HEK293 (cell line): ENCODE measurements at regions not wholly inside any gene's neighbourhood (a gene's known extent, or its start where the extent isn't known, plus 50 kb on each side); places are given as distances from the start of the nearest gene placed in this dataset.

ENCODE experiments used
- CTCF ChIA-PET: fragments of 350-600 bp; formaldehyde crosslinking; extraction: SDS; loops from one replicate; lab custom pipeline; 2021; ENCODE audit warnings: antibody characterized with exemption; lab: Yijun Ruan, JAX
- POLR2A ChIA-PET: fragments of 300-600 bp; formaldehyde crosslinking; extraction: SDS; loops from one replicate; lab custom pipeline; 2020; ENCODE audit warnings: antibody characterized with exemption, inconsistent platforms; lab: Yijun Ruan, JAX
- H3K27ac ChIP-seq: fragments of 200-500 bp; sonication (Bioruptor generic); 2 replicates; pipeline ENCODE4 v1.5.1; 2014; ENCODE audit warnings: low read depth, low read length, control low read depth, inconsistent platforms; ENCODE audit errors: extremely low read depth
- H3K36me3 ChIP-seq, 2 experiments: fragments of 200-500 bp in 1 of 2; sonication (Bioruptor generic) in 1 of 2; 1 replicate in 1 of 2; 2 replicates in 1 of 2; pipeline ENCODE4 v1.5.1; 2014 to 2017; ENCODE audit warnings: inconsistent platforms in 2 of 2, low read length in 2 of 2; ENCODE audit not compliant: control insufficient read depth in 2 of 2, insufficient read depth in 1 of 2
- H3K4me1 ChIP-seq: fragments of 200-500 bp; sonication (Bioruptor generic); 2 replicates; pipeline ENCODE4 v1.5.1; 2014; ENCODE audit warnings: mild to moderate bottlenecking, low read length, inconsistent platforms; ENCODE audit not compliant: control insufficient read depth, insufficient read depth
- H3K4me3 ChIP-seq: 2 replicates; pipeline ENCODE4 v1.5.1; 2011; ENCODE audit warnings: low read depth, mild to moderate bottlenecking, control low read depth, low read length, moderate library complexity
- H3K9me3 ChIP-seq: fragments of 200-500 bp; sonication (Bioruptor generic); 2 replicates; pipeline ENCODE4 v1.5.1; 2014; ENCODE audit warnings: low read depth, low read length, inconsistent platforms; ENCODE audit not compliant: control insufficient read depth, insufficient read depth
- ELK4 ChIP-seq: IDR thresholded peaks from 2 replicates; pipeline ENCODE4 v1.6.1; 2011; ENCODE audit warnings: mild to moderate bottlenecking, low read depth, low read length, borderline replicate concordance
- GLIS2 ChIP-seq: fragments of 450-650 bp; formaldehyde crosslinking; IDR thresholded peaks from 2 replicates; pipeline ENCODE4 v1.5.1; 2016; ENCODE audit warnings: missing biosample characterization, missing genetic modification characterization
- HOXA7 ChIP-seq: sonication (generic); formaldehyde crosslinking; IDR thresholded peaks from 2 replicates; pipeline ENCODE4 v1.8.1; 2022; ENCODE audit warnings: missing genetic modification reagents, borderline replicate concordance
- KLF8 ChIP-seq: fragments of 450-650 bp; formaldehyde crosslinking; IDR thresholded peaks from 2 replicates; pipeline ENCODE4 v1.5.1; 2016; ENCODE audit warnings: missing biosample characterization, missing genetic modification characterization
- MZF1 ChIP-seq: fragments of 450-650 bp; formaldehyde crosslinking; IDR thresholded peaks from 2 replicates; pipeline ENCODE4 v1.5.1; 2017; ENCODE audit warnings: missing biosample characterization, missing genetic modification characterization, borderline replicate concordance
- ZBTB49 ChIP-seq: fragments of 450-650 bp; formaldehyde crosslinking; IDR thresholded peaks from 2 replicates; pipeline ENCODE4 v1.5.1; 2016; ENCODE audit warnings: missing biosample characterization, missing genetic modification characterization, low read depth
- ZFHX2 ChIP-seq: fragments of 450-650 bp; formaldehyde crosslinking; conservative IDR thresholded peaks from 2 replicates; pipeline ENCODE4 v1.5.1; 2016; ENCODE audit warnings: missing biosample characterization, missing genetic modification characterization
- ZFP41 ChIP-seq: fragments of 450-650 bp; formaldehyde crosslinking; IDR thresholded peaks from 2 replicates; pipeline ENCODE4 v1.5.1; 2016; ENCODE audit warnings: missing biosample characterization, missing genetic modification characterization, borderline replicate concordance
- ZFP69B ChIP-seq: fragments of 450-650 bp; formaldehyde crosslinking; IDR thresholded peaks from 2 replicates; pipeline ENCODE4 v1.5.1; 2016; ENCODE audit warnings: missing biosample characterization, missing genetic modification characterization
- ZNF133 ChIP-seq: fragments of 450-650 bp; formaldehyde crosslinking; IDR thresholded peaks from 2 replicates; pipeline ENCODE4 v1.5.1; 2016; ENCODE audit warnings: missing biosample characterization, missing genetic modification characterization
- ZNF140 ChIP-seq: fragments of 450-650 bp; formaldehyde crosslinking; IDR thresholded peaks from 2 replicates; pipeline ENCODE4 v1.5.1; 2016; ENCODE audit warnings: missing biosample characterization, missing genetic modification characterization
- ZNF157 ChIP-seq: fragments of 450-650 bp; formaldehyde crosslinking; IDR thresholded peaks from 2 replicates; pipeline ENCODE4 v1.5.1; 2016; ENCODE audit warnings: missing biosample characterization, missing genetic modification characterization
- ZNF211 ChIP-seq: fragments of 450-650 bp; formaldehyde crosslinking; IDR thresholded peaks from 2 replicates; pipeline ENCODE4 v1.5.1; 2016; ENCODE audit warnings: low read depth, missing biosample characterization, missing genetic modification characterization
- ZNF280D ChIP-seq: fragments of 450-650 bp; formaldehyde crosslinking; IDR thresholded peaks from 2 replicates; pipeline ENCODE4 v1.5.1; 2016; ENCODE audit warnings: missing biosample characterization, missing genetic modification characterization
- ZNF37A ChIP-seq: fragments of 450-650 bp; IDR thresholded peaks from 2 replicates; pipeline ENCODE4 v1.5.1; 2018; ENCODE audit warnings: missing biosample characterization, missing genetic modification characterization
- ZNF501 ChIP-seq: fragments of 450-650 bp; formaldehyde crosslinking; IDR thresholded peaks from 2 replicates; pipeline ENCODE4 v1.5.1; 2016; ENCODE audit warnings: missing biosample characterization, missing genetic modification characterization
- ZNF514 ChIP-seq: fragments of 450-650 bp; formaldehyde crosslinking; IDR thresholded peaks from 2 replicates; pipeline ENCODE4 v1.5.1; 2016; ENCODE audit warnings: missing biosample characterization, missing genetic modification characterization
- ZNF596 ChIP-seq: fragments of 450-650 bp; IDR thresholded peaks from 2 replicates; pipeline ENCODE4 v1.5.0; 2018; ENCODE audit warnings: missing biosample characterization, mild to moderate bottlenecking, missing genetic modification characterization, moderate library complexity
- ZNF639 ChIP-seq: fragments of 450-650 bp; formaldehyde crosslinking; IDR thresholded peaks from 2 replicates; pipeline ENCODE4 v1.5.1; 2016; ENCODE audit warnings: missing biosample characterization, missing genetic modification characterization
- ZNF701 ChIP-seq: fragments of 450-650 bp; formaldehyde crosslinking; IDR thresholded peaks from 2 replicates; pipeline ENCODE4 v1.5.1; 2016; ENCODE audit warnings: missing biosample characterization, missing genetic modification characterization
- ZNF837 ChIP-seq: fragments of 450-650 bp; formaldehyde crosslinking; IDR thresholded peaks from 2 replicates; pipeline ENCODE4 v1.5.1; 2016; ENCODE audit warnings: missing biosample characterization, missing genetic modification characterization
- ZSCAN30 ChIP-seq: fragments of 450-650 bp; IDR thresholded peaks from 2 replicates; pipeline ENCODE4 v1.5.1; 2018; ENCODE audit warnings: missing biosample characterization, mild to moderate bottlenecking, missing genetic modification characterization, moderate library complexity
- ZSCAN4 ChIP-seq: fragments of 450-650 bp; formaldehyde crosslinking; IDR thresholded peaks from 2 replicates; pipeline ENCODE4 v1.5.1; 2017; ENCODE audit warnings: missing biosample characterization, missing genetic modification characterization

GRCh38 chr11:70736937-70737640 lies 338.8 kb downstream of the CTTN start:
- Histone ChIP-seq H3K4me1 (no peaks in the 10 kb centered on the region), H3K27ac (no peak overlapping the region), H3K9me3 (no peaks in the 10 kb centered on the region)
- POLR2A ChIA-PET = no interaction called here
- CTCF ChIA-PET = no interaction called here
- TF ChIP-seq ZSCAN4 (tag by site-specific recombination) (no peak), ZNF514 (no peak), ZNF837 (tag by site-specific recombination) (no peak), ZFHX2 (tag by site-specific recombination) (no peak), ZNF639 (tag by site-specific recombination) (no peak), ZFP69B (tag by site-specific recombination) (no peak), KLF8 (tag by site-specific recombination) (no peak), ZNF140 (tag by site-specific recombination) (no peak), HOXA7 (CRISPR knock-in tag) (no peak)
- TF ChIP-seq, all 188 proteins: peak for 0
- no peak overlapping the region for H3K4me3 ChIP-seq
- H3K36me3 ChIP-seq = no peaks in the 10 kb centered on the region

GRCh38 chr11:70737816-70738630 lies 339.7 kb downstream of the CTTN start:
- H3K27ac ChIP-seq = no peak overlapping the region
- no peaks in the 10 kb centered on the region for H3K36me3 ChIP-seq
- no peaks in the 10 kb centered on the region for H3K9me3 ChIP-seq
- TF ChIP-seq GLIS2 (no peak), ZNF280D (no peak), ZNF37A (tag by site-specific recombination) (no peak), ZBTB49 (no peak), MZF1 (tag by site-specific recombination) (no peak), ZNF701 (tag by site-specific recombination) (no peak), ZFP41 (tag by site-specific recombination) (no peak), ZNF157 (tag by site-specific recombination) (no peak), ZNF211 (no peak), ZNF501 (tag by site-specific recombination) (no peak), ZSCAN30 (tag by site-specific recombination) (no peak), ELK4 (no peak), ZNF133 (no peak), ZNF596 (tag by site-specific recombination) (no peak)
- no peak overlapping the region for H3K4me3 ChIP-seq
- CTCF ChIA-PET = no interaction called here
- POLR2A ChIA-PET = no interaction called here
- no peaks in the 10 kb centered on the region for H3K4me1 ChIP-seq
